RWPE1 (cell line): ENCODE measurements at regions not wholly inside any gene's neighbourhood (a gene's known extent, or its start where the extent isn't known, plus 50 kb on each side); places are given as distances from the start of the nearest gene placed in this dataset.

ENCODE experiments used
- CTCF ChIA-PET: fragments of 350-600 bp; sonication (Branson Sonifier 250); formaldehyde crosslinking; extraction: SDS; loops from one replicate; lab custom pipeline; 2021; lab: Yijun Ruan, JAX
- POLR2A ChIA-PET: fragments of 400-600 bp; formaldehyde crosslinking; extraction: SDS; loops from one replicate; lab custom pipeline; 2020; ENCODE audit warnings: antibody characterized with exemption; ENCODE audit not compliant: low non-redundant PET; lab: Yijun Ruan, JAX
- DNase-seq: peaks from one replicate; pipeline ENCODE4 v3.0.0; 2012; ENCODE audit warnings: low spot score
- H3K27ac ChIP-seq: fragments of 450-650 bp; 2 replicates; pipeline ENCODE4 v1.5.1; 2017
- CTCF ChIP-seq: fragments of 450-650 bp; conservative IDR thresholded peaks from 2 replicates; pipeline ENCODE4 v1.5.1; 2017; ENCODE audit warnings: low read depth, mild to moderate bottlenecking

DNA sequence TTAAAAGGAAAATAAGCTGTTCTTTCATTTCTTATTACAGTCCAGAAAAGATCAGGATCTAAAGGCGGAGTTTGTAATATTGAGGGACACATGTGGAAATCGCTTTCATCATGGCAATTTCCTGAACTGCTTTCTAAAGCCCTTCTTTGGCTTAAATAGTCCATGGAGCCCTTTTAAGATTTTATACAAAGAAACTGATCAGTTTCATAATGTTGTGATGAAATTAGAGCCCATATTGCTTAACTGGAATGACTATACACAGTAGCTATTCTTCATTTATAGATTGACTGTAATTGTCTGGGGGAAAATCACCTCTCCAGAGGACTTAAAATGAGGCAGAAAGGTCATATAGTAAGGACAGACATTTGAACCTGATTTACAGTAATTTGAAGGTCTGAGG, 322.2 kb downstream of the ETAA1 start:
- no peak overlapping the region for H3K27ac ChIP-seq
- ChIA-PET CTCF (no interaction called here), POLR2A (no interaction called here)
- no peak for TF ChIP-seq CTCF
- no peak for DNase-seq

GRCh38 chr2:67721516-67721915, 324.4 kb downstream of the ETAA1 start:
- ChIA-PET CTCF (no interaction called here), POLR2A (no interaction called here)
- TF ChIP-seq CTCF = no peak
- no peak for DNase-seq
- no peak overlapping the region for H3K27ac ChIP-seq

DNA sequence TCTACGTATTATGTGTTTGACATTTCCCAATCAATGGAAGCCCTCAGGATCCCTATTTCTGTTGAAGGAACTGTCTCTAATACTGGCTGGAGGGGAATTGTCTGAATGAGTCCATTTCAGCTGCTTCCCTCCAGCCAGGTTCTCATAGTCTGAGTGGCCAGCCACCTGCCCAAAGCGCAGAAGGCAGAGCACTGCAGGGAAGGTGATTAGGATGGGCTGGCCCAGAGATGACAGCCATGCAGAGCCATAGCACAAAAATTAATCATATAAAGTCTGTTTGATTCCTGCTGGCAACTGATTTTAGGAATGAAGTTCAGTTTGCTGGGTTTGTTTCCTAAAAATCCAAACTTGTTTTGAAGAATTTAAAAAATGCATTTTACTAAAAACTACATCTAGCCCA, 327.1 kb downstream of the ETAA1 start:
- no peak for DNase-seq
- ChIA-PET POLR2A (no interaction called here), CTCF (no interaction called here)
- TF ChIP-seq CTCF = no peak
- no peak overlapping the region for H3K27ac ChIP-seq

- no peak for TF ChIP-seq CTCF
- ChIA-PET CTCF (no interaction called here), POLR2A (no interaction called here)
- DNase-seq = no peak
- H3K27ac ChIP-seq = no peak overlapping the region
Measured at GRCh38 chr2:67725731-67726130, 328.6 kb downstream of the ETAA1 start.

GRCh38 chr2:67726416-67726815, 329.3 kb downstream of the ETAA1 start:
- no peak for DNase-seq
- no peak overlapping the region for H3K27ac ChIP-seq
- TF ChIP-seq CTCF = no peak
- ChIA-PET POLR2A (no interaction called here), CTCF (no interaction called here)

DNA sequence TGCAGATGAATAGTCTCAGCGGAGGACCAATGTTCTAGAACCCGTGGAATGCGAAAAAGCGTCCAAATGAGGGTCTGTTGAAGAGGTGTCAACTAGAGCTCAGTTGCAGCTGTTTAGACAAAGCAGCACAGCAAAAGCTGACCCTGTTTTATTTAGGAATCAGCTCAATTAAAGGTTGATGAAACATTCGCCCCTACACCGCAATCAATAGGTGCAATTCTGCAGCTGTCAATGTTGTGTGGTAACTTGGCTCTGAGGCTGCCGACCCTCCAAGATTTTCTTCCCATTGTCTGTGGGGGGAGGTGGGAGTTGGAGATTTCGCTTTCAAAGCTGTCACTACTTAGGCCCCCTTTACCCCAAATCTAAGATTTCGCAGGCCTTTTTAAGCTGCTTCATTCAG, 330.0 kb downstream of the ETAA1 start:
- no peak overlapping the region for H3K27ac ChIP-seq
- ChIA-PET POLR2A (no interaction called here), CTCF (no interaction called here)
- no peak for DNase-seq
- no peak for TF ChIP-seq CTCF

DNA sequence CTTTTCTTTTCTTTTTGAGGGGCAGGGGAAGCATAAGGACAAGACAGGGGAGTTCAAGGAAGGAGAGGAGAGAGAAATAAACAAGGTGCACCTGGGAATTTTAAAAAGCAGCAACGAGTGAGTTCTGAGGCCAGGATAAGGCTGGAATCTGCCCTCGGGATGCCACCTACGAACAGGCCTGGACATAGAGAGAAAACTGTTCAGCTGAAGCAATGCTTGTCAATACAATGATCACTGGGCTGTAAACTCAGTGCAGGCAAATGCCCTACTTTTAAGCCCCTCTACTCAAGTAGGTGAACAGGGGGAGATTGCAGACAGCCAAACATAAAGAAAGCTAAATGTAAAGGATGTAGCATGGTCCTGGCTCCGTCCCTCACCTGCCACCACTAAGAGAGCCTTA, 330.5 kb downstream of the ETAA1 start:
- CTCF ChIA-PET = no interaction called here
- TF ChIP-seq CTCF = no peak

More for the DNA sequence above, 330.5 kb downstream of the ETAA1 start:
- H3K27ac ChIP-seq = no peak overlapping the region
- POLR2A ChIA-PET = no interaction called here
- no peak for DNase-seq
